ENCODE measurements at regions not wholly inside any gene's neighbourhood (a gene's known extent, or its start where the extent isn't known, plus 50 kb on each side); places are given as distances from the start of the nearest gene placed in this dataset.

- WGBS (ENCODE audit: insufficient coverage) = 79% methylated on average over 4 of the region's 4 CpGs
- Mint-ChIP-seq H3K27ac (no peak overlapping the region), H3K4me1 (peaks cover 0 to 6% of the 10 kb centered on the region in 2 donors), H3K9me3 (peaks cover 0 to 1% of the 10 kb centered on the region in 2 donors), H3K36me3 (no peaks in the 10 kb centered on the region), H3K4me3 (no peak overlapping the region), H3K27me3 (ENCODE audit: low read depth in 2 of 2) (peaks cover 0 to 4% of the 10 kb centered on the region in 2 donors)
- DNase-seq = no peak
- intact Hi-C loops (cut with micrococcal nuclease) = no loop called here
- Histone ChIP-seq H3K9me3 (ENCODE audit: control insufficient read depth, insufficient read depth, low read length) (no peaks in the 10 kb centered on the region), H3K27ac (ENCODE audit: low read length) (no peak overlapping the region), H3K4me1 (ENCODE audit: control insufficient read depth, insufficient read depth, low read length) (no peaks in the 10 kb centered on the region), H3K36me3 (ENCODE audit: control insufficient read depth, insufficient read depth, low read length) (no peaks in the 10 kb centered on the region), H3K4me3 (ENCODE audit: low read length) (no peak overlapping the region), H3K27me3 (ENCODE audit: control insufficient read depth, insufficient read depth, low read length) (no peaks in the 10 kb centered on the region)
- no peak for ATAC-seq
- TF ChIP-seq, protein P1, sequence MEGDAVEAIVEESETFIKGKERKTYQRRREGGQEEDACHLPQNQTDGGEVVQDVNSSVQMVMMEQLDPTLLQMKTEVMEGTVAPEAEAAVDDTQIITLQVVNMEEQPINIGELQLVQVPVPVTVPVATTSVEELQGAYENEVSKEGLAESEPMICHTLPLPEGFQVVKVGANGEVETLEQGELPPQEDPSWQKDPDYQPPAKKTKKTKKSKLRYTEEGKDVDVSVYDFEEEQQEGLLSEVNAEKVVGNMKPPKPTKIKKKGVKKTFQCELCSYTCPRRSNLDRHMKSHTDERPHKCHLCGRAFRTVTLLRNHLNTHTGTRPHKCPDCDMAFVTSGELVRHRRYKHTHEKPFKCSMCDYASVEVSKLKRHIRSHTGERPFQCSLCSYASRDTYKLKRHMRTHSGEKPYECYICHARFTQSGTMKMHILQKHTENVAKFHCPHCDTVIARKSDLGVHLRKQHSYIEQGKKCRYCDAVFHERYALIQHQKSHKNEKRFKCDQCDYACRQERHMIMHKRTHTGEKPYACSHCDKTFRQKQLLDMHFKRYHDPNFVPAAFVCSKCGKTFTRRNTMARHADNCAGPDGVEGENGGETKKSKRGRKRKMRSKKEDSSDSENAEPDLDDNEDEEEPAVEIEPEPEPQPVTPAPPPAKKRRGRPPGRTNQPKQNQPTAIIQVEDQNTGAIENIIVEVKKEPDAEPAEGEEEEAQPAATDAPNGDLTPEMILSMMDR (IDR thresholded peaks at IDR 0.05) = no peak
Measured at GRCh38 chr10:44713307-44713706, 197.8 kb upstream of the TMEM72 start.

DNA sequence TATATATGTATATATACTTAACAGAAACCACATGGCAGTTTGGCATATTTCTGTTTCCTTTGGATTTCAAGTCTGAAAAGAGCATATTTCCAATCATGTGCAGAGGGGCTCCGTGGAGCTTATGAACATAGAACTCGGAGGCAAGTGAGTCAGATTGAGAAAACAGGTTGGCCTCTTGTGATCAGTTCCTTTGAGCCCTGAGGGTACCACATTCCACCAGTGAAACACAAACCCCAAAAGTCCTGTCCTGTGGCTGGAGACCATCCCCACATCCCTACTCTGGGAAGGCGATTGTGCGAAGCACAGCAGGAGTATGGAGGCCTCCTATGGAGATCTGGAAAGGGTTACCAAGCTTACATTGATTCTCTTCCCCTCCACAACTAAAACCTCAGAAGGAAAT is 196.7 kb upstream of the TMEM72 start:
- no peaks in the 10 kb centered on the region for H3K9me3 ChIP-seq (ENCODE audit: control insufficient read depth, insufficient read depth, low read length)
- Mint-ChIP-seq H3K36me3 (no peaks in the 10 kb centered on the region), H3K4me3 (no peak overlapping the region), H3K4me1 (peaks cover 0 to 6% of the 10 kb centered on the region in 2 donors), H3K27ac (no peak overlapping the region), H3K9me3 (peaks cover 0 to 2% of the 10 kb centered on the region in 2 donors), H3K27me3 (ENCODE audit: low read depth in 2 of 2) (peaks cover 0 to 4% of the 10 kb centered on the region in 2 donors)
- TF ChIP-seq, protein P1 (IDR thresholded peaks at IDR 0.05) = no peak
- DNase-seq = no peak
- no peak for ATAC-seq
- no peaks in the 10 kb centered on the region for H3K36me3 ChIP-seq (ENCODE audit: control insufficient read depth, insufficient read depth, low read length)
- no peak overlapping the region for H3K4me3 ChIP-seq (ENCODE audit: low read length)
- intact Hi-C loops (cut with micrococcal nuclease) = no loop called here
- no peaks in the 10 kb centered on the region for H3K27me3 ChIP-seq (ENCODE audit: control insufficient read depth, insufficient read depth, low read length)
- H3K4me1 ChIP-seq (ENCODE audit: control insufficient read depth, insufficient read depth, low read length) = no peaks in the 10 kb centered on the region
- no peak overlapping the region for H3K27ac ChIP-seq (ENCODE audit: low read length)
- 100% methylated on average over 4 of the region's 4 CpGs for WGBS (ENCODE audit: insufficient coverage)

- TF ChIP-seq, protein P1 (IDR thresholded peaks at IDR 0.05) = no peak
- H3K4me3 Mint-ChIP-seq = no peak overlapping the region
- ATAC-seq = no peak
- H3K27ac Mint-ChIP-seq = no peak overlapping the region
- peaks cover 0 to 4% of the 10 kb centered on the region in 2 donors for H3K27me3 Mint-ChIP-seq (ENCODE audit: low read depth in 2 of 2)
- no peaks in the 10 kb centered on the region for H3K4me1 ChIP-seq (ENCODE audit: control insufficient read depth, insufficient read depth, low read length)
- peaks cover 0 to 1% of the 10 kb centered on the region in 2 donors for H3K4me1 Mint-ChIP-seq
- H3K9me3 Mint-ChIP-seq = peaks cover 0 to 2% of the 10 kb centered on the region in 2 donors
- no peaks in the 10 kb centered on the region for H3K36me3 ChIP-seq (ENCODE audit: control insufficient read depth, insufficient read depth, low read length)
- DNase-seq = no peak
- intact Hi-C loops (cut with micrococcal nuclease) = no loop called here
- no peak overlapping the region for H3K4me3 ChIP-seq (ENCODE audit: low read length)
- no peaks in the 10 kb centered on the region for H3K36me3 Mint-ChIP-seq
- H3K9me3 ChIP-seq (ENCODE audit: control insufficient read depth, insufficient read depth, low read length) = no peaks in the 10 kb centered on the region
- WGBS (ENCODE audit: insufficient coverage) = 79% methylated on average over 5 of the region's 5 CpGs
- no peaks in the 10 kb centered on the region for H3K27me3 ChIP-seq (ENCODE audit: control insufficient read depth, insufficient read depth, low read length)
- no peak overlapping the region for H3K27ac ChIP-seq (ENCODE audit: low read length)
Measured at GRCh38 chr10:44715136-44715535, 196.0 kb upstream of the TMEM72 start.

DNA sequence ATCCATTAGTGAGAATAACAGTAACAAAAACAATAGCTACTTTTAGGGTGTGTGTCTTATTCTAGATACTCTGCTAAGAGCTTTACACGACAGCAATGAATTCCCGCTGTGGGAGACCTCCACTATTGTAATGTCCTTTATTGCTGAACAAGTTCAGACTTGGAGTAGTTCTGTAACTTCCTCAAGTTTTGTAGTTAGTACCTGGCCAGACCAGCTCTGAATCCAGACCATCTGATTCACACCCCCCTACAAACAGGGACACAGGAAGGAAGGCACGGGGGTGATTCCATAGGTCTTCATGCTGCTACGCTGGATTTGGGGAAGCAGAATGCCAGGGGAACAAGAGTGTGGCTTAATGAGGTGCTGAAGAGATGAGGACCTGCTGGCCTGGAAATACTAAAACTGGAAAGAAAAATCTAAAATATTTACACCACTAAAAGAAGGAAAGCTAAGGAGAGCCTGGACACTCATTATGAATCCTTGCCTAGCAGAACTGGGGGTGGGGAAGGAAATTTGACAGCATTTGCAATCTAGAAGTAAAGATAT is 194.6 kb upstream of the TMEM72 start:
- TF ChIP-seq, protein P1 (IDR thresholded peaks at IDR 0.05) = no peak
- H3K27ac ChIP-seq (ENCODE audit: low read length) = no peak overlapping the region
- intact Hi-C loops (cut with micrococcal nuclease) = no loop called here
- 82% methylated on average over 3 of the region's 4 CpGs for WGBS (ENCODE audit: insufficient coverage)
- no peak overlapping the region for H3K4me3 Mint-ChIP-seq
- no peaks in the 10 kb centered on the region for H3K27me3 ChIP-seq (ENCODE audit: control insufficient read depth, insufficient read depth, low read length)
- no peaks in the 10 kb centered on the region for H3K36me3 ChIP-seq (ENCODE audit: control insufficient read depth, insufficient read depth, low read length)
- H3K27ac Mint-ChIP-seq = no peak overlapping the region
- peaks cover 0 to 4% of the 10 kb centered on the region in 2 donors for H3K27me3 Mint-ChIP-seq (ENCODE audit: low read depth in 2 of 2)
- no peaks in the 10 kb centered on the region for H3K4me1 ChIP-seq (ENCODE audit: control insufficient read depth, insufficient read depth, low read length)
- no peaks in the 10 kb centered on the region for H3K9me3 ChIP-seq (ENCODE audit: control insufficient read depth, insufficient read depth, low read length)
- H3K36me3 Mint-ChIP-seq = no peaks in the 10 kb centered on the region
- H3K4me1 Mint-ChIP-seq = no peaks in the 10 kb centered on the region
- DNase-seq (no peak), ATAC-seq (no peak)
- H3K9me3 Mint-ChIP-seq = peaks cover 0 to 2% of the 10 kb centered on the region in 2 donors
- no peak overlapping the region for H3K4me3 ChIP-seq (ENCODE audit: low read length)

Data from natural killer cell (primary cell).